Mesothelial cell of epicardium (in vitro differentiated cells): ENCODE measurements at regions not wholly inside any gene's neighbourhood (a gene's known extent, or its start where the extent isn't known, plus 50 kb on each side); places are given as distances from the start of the nearest gene placed in this dataset.

Source experiments
- DNase-seq, 2 experiments: peaks; one replicate each; pipeline ENCODE4 v3.0.0; 2021; ENCODE audit warnings: low spot score in 2 of 2; ENCODE audit not compliant: unreplicated experiment in 2 of 2
- H3K27ac Mint-ChIP-seq: 2 replicates; pipeline ENCODE4 v1.8.0; 2021; ENCODE audit warnings: mixed read lengths
- H3K27me3 Mint-ChIP-seq: 2 replicates; pipeline ENCODE4 v1.8.0; 2021; ENCODE audit warnings: low read depth, mixed read lengths
- H3K36me3 Mint-ChIP-seq: 2 replicates; pipeline ENCODE4 v1.8.0; 2021; ENCODE audit warnings: mixed read lengths
- H3K4me1 Mint-ChIP-seq: 2 replicates; pipeline ENCODE4 v1.8.0; 2021; ENCODE audit warnings: mixed read lengths
- H3K4me3 Mint-ChIP-seq: 2 replicates; pipeline ENCODE4 v1.8.0; 2021; ENCODE audit warnings: mild to moderate bottlenecking, moderate library complexity, mixed read lengths
- H3K9me3 Mint-ChIP-seq: 2 replicates; pipeline ENCODE4 v1.8.0; 2021; ENCODE audit warnings: mixed read lengths
- TF ChIP-seq, protein P1 (sequence below): fragments of 200-600 bp; sonication (generic); IDR thresholded peaks from one replicate; pipeline ENCODE4 v1.5.0; 2021; ENCODE audit warnings: antibody characterized with exemption; ENCODE audit not compliant: unreplicated experiment

DNA sequence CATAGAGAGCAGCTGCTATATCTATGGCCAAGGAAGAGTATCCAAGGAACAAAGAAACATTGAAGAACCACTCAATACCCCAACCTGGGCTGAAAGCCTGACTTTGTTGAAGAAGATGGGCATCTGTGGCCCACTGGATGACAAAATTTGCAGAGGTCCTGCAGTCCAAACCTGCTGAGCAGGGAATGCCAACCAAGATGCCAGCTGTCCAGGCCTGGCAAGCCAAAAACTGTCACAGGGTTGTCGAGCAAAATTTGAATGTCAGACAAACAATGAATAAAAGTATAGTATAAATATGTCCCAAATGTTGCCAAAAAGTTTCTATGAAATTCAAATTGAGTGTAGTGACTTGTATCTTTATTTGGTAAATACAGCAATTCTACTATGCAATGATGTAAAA lies 1040.2 kb downstream of the PCDH9 start:
- Mint-ChIP-seq H3K4me3 (no peak overlapping the region), H3K4me1 (no peaks in the 10 kb centered on the region), H3K9me3 (peaks cover 30% of the 10 kb centered on the region), H3K36me3 (peaks cover 2% of the 10 kb centered on the region), H3K27ac (no peak overlapping the region), H3K27me3 (no peaks in the 10 kb centered on the region)
- TF ChIP-seq, protein P1, sequence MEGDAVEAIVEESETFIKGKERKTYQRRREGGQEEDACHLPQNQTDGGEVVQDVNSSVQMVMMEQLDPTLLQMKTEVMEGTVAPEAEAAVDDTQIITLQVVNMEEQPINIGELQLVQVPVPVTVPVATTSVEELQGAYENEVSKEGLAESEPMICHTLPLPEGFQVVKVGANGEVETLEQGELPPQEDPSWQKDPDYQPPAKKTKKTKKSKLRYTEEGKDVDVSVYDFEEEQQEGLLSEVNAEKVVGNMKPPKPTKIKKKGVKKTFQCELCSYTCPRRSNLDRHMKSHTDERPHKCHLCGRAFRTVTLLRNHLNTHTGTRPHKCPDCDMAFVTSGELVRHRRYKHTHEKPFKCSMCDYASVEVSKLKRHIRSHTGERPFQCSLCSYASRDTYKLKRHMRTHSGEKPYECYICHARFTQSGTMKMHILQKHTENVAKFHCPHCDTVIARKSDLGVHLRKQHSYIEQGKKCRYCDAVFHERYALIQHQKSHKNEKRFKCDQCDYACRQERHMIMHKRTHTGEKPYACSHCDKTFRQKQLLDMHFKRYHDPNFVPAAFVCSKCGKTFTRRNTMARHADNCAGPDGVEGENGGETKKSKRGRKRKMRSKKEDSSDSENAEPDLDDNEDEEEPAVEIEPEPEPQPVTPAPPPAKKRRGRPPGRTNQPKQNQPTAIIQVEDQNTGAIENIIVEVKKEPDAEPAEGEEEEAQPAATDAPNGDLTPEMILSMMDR = no peak
- DNase-seq = no peak

- peaks cover 11% of the 10 kb centered on the region for H3K9me3 Mint-ChIP-seq
- H3K4me3 Mint-ChIP-seq = no peak overlapping the region
- TF ChIP-seq, protein P1 = no peak
- no peak overlapping the region for H3K27ac Mint-ChIP-seq
- no peaks in the 10 kb centered on the region for H3K27me3 Mint-ChIP-seq
- no peak for DNase-seq
- no peaks in the 10 kb centered on the region for H3K36me3 Mint-ChIP-seq
- no peaks in the 10 kb centered on the region for H3K4me1 Mint-ChIP-seq
These were observed 1049.3 kb downstream of the PCDH9 start for GRCh38 chr13:66180836-66181235.

DNA sequence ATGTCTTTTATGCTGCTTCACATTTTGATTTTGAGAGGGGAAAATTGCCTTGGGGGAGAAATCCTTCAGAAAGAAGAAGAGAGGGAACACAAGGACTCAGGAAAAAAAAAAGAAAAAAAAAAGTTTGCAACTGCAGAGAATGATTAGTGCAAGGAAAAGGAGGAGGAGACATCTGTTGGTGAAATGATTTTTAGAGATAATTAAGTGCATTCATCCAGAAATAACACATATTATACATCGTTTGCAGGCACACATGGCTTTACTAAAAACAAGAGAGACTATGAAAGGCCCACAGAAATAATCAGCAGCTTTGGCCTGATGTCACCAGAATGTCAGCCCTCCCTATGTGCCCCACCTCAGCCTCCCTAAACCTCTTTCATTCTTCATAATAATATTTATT lies 1058.2 kb downstream of the PCDH9 start:
- TF ChIP-seq, protein P1 = no peak
- H3K27me3 Mint-ChIP-seq = no peaks in the 10 kb centered on the region
- DNase-seq = no peak
- no peaks in the 10 kb centered on the region for H3K36me3 Mint-ChIP-seq
- no peaks in the 10 kb centered on the region for H3K9me3 Mint-ChIP-seq
- no peak overlapping the region for H3K4me3 Mint-ChIP-seq
- no peak overlapping the region for H3K27ac Mint-ChIP-seq
- peaks cover 4% of the 10 kb centered on the region for H3K4me1 Mint-ChIP-seq

DNA sequence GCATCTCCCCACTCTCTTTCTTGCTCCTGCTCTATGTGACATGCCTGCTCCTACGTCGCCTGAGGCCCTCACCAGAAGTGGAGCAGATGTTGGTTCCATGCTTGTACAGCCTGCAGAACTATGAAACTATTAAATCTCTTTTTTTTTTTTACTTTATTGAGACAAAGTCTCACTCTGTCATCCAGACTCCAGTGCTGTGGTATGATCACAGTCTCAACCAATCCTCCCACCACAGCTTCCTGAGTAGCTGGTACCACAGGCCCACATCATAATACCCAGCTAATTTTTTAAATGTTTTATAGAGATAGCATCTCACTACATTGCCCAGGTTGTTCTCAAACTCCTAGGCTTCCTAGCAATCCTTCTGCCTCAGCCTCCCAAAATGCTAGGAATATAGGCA lies 1067.7 kb downstream of the PCDH9 start:
- Mint-ChIP-seq H3K4me1 (peaks cover 21% of the 10 kb centered on the region), H3K36me3 (no peaks in the 10 kb centered on the region), H3K27ac (no peak overlapping the region), H3K4me3 (no peak overlapping the region), H3K27me3 (no peaks in the 10 kb centered on the region), H3K9me3 (peaks cover 3% of the 10 kb centered on the region)
- TF ChIP-seq, protein P1 = no peak
- no peak for DNase-seq

GRCh38 chr13:66159511-66159910 lies 1070.6 kb downstream of the PCDH9 start:
- H3K4me1 Mint-ChIP-seq = peaks cover 21% of the 10 kb centered on the region
- TF ChIP-seq, protein P1 = no peak
- H3K36me3 Mint-ChIP-seq = no peaks in the 10 kb centered on the region

DNA sequence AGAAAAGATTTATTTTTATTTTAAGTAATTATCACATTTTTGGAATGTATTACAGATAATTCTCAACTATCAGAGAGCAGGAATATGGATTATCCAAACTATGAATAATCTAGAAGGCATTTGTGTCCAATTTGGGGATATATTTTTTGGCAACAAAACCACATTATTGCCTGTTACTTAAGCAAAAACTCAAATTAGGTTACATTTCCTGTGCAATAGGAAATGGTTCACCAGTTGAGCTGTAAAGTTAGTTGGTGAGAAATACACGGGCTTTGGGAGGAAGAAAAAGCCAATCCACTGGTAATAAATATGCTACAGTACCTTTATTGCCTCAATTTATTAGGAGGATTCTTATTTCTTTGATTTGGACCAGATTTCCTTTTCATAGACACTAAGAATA lies 1075.2 kb downstream of the PCDH9 start:
- H3K27ac Mint-ChIP-seq = no peak overlapping the region
- TF ChIP-seq, protein P1 = no peak
- H3K36me3 Mint-ChIP-seq = no peaks in the 10 kb centered on the region
- peaks cover 12% of the 10 kb centered on the region for H3K4me1 Mint-ChIP-seq
- H3K27me3 Mint-ChIP-seq = no peaks in the 10 kb centered on the region
- no peaks in the 10 kb centered on the region for H3K9me3 Mint-ChIP-seq
- DNase-seq = no peak
- no peak overlapping the region for H3K4me3 Mint-ChIP-seq

More at GRCh38 chr13:66159511-66159910, 1070.6 kb downstream of the PCDH9 start:
- no peak for DNase-seq
- no peaks in the 10 kb centered on the region for H3K27me3 Mint-ChIP-seq
- peaks cover 3% of the 10 kb centered on the region for H3K9me3 Mint-ChIP-seq
- peak overlapping the region; percentile 11 for H3K4me3 Mint-ChIP-seq
- peak overlapping the region; percentile 91 for H3K27ac Mint-ChIP-seq
